ENCODE measurements at regions not wholly inside any gene's neighbourhood (a gene's known extent, or its start where the extent isn't known, plus 50 kb on each side); places are given as distances from the start of the nearest gene placed in this dataset.

- Histone ChIP-seq H3K27ac (no peak overlapping the region), H3K27me3 (no peaks in the 10 kb centered on the region), H3K9me2 (replicated peaks; ENCODE audit: insufficient read depth) (no peaks in the 10 kb centered on the region), H3K9me3 (ENCODE audit: low read depth) (no peaks in the 10 kb centered on the region), H3K4me2 (no peak overlapping the region), H4K20me1 (ENCODE audit: insufficient read depth, poor library complexity, severe bottlenecking) (no peaks in the 10 kb centered on the region), H3K36me3 (replicated peaks; ENCODE audit: insufficient read depth, low read depth) (no peaks in the 10 kb centered on the region), H3K79me2 (no peaks in the 10 kb centered on the region), H3K4me1 (ENCODE audit: insufficient read depth) (peaks cover 9% of the 10 kb centered on the region), H2AFZ (no peak overlapping the region), H3K4me3 (no peak overlapping the region)
- 94% methylated on average over 3 of the region's 3 CpGs for WGBS (ENCODE audit: low lambda C conversion rate, missing lambda C conversion rate)
- no peak for DNase-seq (ENCODE audit: low spot score)
- TF ChIP-seq CTCF (IDR thresholded peaks at IDR 0.05; ENCODE audit: poor library complexity) (no peak), EZH2phosphoT487 (IDR thresholded peaks at IDR 0.05; ENCODE audit: low read depth, severe bottlenecking, unreplicated experiment) (no peak), EZH2 (IDR thresholded peaks at IDR 0.05; ENCODE audit: borderline replicate concordance) (no peak)
Measured at GRCh38 chr12:43213608-43214007, 338.4 kb downstream of the ADAMTS20 start.

GRCh38 chr12:43210485-43211192, 341.4 kb downstream of the ADAMTS20 start:
- Histone ChIP-seq H4K20me1 (ENCODE audit: insufficient read depth, poor library complexity, severe bottlenecking) (no peaks in the 10 kb centered on the region), H3K4me1 (ENCODE audit: insufficient read depth) (peaks cover 9% of the 10 kb centered on the region), H3K79me2 (no peaks in the 10 kb centered on the region), H3K4me2 (peak overlapping the region; percentile 27), H3K9me2 (replicated peaks; ENCODE audit: insufficient read depth) (no peaks in the 10 kb centered on the region), H3K36me3 (replicated peaks; ENCODE audit: insufficient read depth, low read depth) (no peaks in the 10 kb centered on the region), H2AFZ (peak overlapping the region; percentile 23), H3K9me3 (ENCODE audit: low read depth) (no peaks in the 10 kb centered on the region), H3K4me3 (no peak overlapping the region), H3K27me3 (no peaks in the 10 kb centered on the region), H3K27ac (peak overlapping the region; percentile 63)
- 68% methylated on average over 6 of the region's 6 CpGs for WGBS (ENCODE audit: low lambda C conversion rate, missing lambda C conversion rate)
- DNase-seq (ENCODE audit: low spot score), result no peak
- no peak for TF ChIP-seq EZH2 (IDR thresholded peaks at IDR 0.05; ENCODE audit: borderline replicate concordance)
- TF ChIP-seq CTCF (IDR thresholded peaks at IDR 0.05; ENCODE audit: poor library complexity), result no peak
- no peak for TF ChIP-seq EZH2phosphoT487 (IDR thresholded peaks at IDR 0.05; ENCODE audit: low read depth, severe bottlenecking, unreplicated experiment)

DNA sequence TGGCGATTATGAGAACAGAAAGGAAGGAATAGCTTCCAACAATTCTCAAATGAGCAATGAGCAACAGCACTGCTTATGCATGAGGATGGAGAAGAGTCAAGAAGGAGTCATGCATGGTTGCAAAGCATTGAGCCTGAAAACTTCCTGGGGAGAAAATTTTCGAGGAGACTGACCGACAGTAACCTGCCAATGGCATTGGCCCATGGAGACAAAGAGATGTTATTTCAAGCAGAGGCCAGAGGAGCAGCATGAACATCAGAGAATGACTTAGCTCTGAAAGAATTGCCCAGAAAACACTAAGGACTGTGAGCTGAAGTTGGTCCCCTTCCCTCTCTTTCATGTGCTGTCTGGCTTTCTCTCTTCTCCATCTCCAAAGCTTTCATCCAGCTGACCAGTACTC, 343.4 kb downstream of the ADAMTS20 start:
- H3K79me2 ChIP-seq, result no peaks in the 10 kb centered on the region
- no peak overlapping the region for H3K4me2 ChIP-seq
- no peaks in the 10 kb centered on the region for H3K9me2 ChIP-seq (replicated peaks; ENCODE audit: insufficient read depth)
- no peaks in the 10 kb centered on the region for H3K9me3 ChIP-seq (ENCODE audit: low read depth)
- H4K20me1 ChIP-seq (ENCODE audit: insufficient read depth, poor library complexity, severe bottlenecking), result no peaks in the 10 kb centered on the region
- H3K4me3 ChIP-seq, result no peak overlapping the region
- H3K27me3 ChIP-seq, result no peaks in the 10 kb centered on the region
- no peak overlapping the region for H3K27ac ChIP-seq
- DNase-seq (ENCODE audit: low spot score), result no peak
- no peak overlapping the region for H2AFZ ChIP-seq
- 94% methylated on average over 3 of the region's 3 CpGs for WGBS (ENCODE audit: low lambda C conversion rate, missing lambda C conversion rate)
- no peak for TF ChIP-seq CTCF (IDR thresholded peaks at IDR 0.05; ENCODE audit: poor library complexity)
- TF ChIP-seq EZH2 (IDR thresholded peaks at IDR 0.05; ENCODE audit: borderline replicate concordance), result no peak
- no peak for TF ChIP-seq EZH2phosphoT487 (IDR thresholded peaks at IDR 0.05; ENCODE audit: low read depth, severe bottlenecking, unreplicated experiment)
- H3K4me1 ChIP-seq (ENCODE audit: insufficient read depth), result peaks cover 9% of the 10 kb centered on the region
- no peaks in the 10 kb centered on the region for H3K36me3 ChIP-seq (replicated peaks; ENCODE audit: insufficient read depth, low read depth)
